NCI-H2029 treated with DMSO at 0.1 percent for 48 hours (cell line): ENCODE measurements at regions not wholly inside any gene's neighbourhood (a gene's known extent, or its start where the extent isn't known, plus 50 kb on each side); places are given as distances from the start of the nearest gene placed in this dataset.
"Not testable (repeated sequence)": the region's sequence is repeated elsewhere in the genome, so short reads cannot be mapped to it uniquely, and the experiment has no call there.

Experiments used
- DNase-seq: peaks from one replicate; lab custom pipeline; 2025; lab: John Stamatoyannopoulos, UW

GRCh38 chr4:151845551-151845950 is 84.7 kb upstream of the GATB start:
- not testable (repeated sequence) for DNase-seq

- no peak for DNase-seq
These were observed 81.7 kb upstream of the GATB start for GRCh38 chr4:151842430-151843079.

GRCh38 chr4:151841107-151841506 is 80.3 kb upstream of the GATB start:
- DNase-seq = no peak

DNA sequence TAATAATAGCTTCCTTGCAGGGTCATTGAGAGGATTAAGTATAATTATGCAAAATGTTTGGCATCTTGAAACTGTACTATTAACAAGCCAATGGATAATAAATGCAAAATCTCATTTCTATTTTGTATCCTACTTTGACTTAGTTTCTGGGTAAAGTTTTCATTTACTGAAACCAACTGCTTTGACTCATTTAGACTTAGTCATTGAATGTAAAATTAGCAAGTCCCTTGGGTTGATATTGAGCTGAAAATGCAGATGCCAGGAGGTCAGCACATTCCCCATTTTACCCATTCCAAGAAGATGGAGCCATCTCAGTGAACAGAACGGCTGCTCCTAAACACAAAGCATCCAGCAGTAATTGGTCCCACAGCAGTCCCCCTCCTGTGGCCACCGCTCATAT is 74.7 kb upstream of the GATB start:
- DNase-seq = no peak

- DNase-seq = no peak
These were observed 72.4 kb upstream of the GATB start for GRCh38 chr4:151833174-151833573.

DNA sequence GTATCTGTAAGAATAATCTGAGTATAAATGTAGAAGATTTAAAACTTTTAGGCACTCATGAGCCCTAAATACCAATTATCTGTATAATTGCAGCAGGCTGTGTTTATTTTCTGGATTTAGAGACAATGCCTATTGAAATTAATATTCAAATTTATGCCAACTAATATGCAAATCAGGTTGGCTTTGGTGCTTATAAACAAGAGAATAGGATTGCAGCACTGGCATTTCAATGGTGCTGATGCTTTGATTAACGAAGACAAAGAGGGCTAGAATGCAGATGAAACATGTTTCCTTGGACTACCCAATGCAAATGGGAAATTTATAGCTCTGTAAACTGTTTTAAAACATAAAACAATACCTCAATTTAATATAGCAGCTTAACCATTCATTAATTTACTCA is 70.7 kb upstream of the GATB start:
- no peak for DNase-seq

- DNase-seq = no peak
These were observed 69.4 kb upstream of the GATB start for GRCh38 chr4:151830168-151830567.

DNA sequence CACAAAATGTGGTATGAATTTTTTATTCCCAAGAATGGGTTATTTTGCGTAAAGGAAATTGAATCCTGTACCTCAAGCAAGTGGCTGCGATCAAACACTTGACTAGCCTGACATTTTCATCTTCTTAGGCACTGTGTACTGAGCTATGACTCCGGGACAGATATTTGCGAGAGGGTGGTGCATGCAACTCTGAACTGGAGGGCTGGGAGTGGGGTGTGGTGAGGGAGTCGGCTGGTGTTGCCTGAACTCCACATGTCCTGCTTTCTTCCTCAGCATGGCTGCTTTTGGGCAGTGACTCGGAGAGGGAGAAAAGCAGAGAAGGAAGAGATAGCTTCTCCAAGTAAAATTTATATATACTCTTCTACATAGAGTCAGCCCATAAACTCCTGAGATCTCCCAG is 68.5 kb upstream of the GATB start:
- DNase-seq = no peak

DNA sequence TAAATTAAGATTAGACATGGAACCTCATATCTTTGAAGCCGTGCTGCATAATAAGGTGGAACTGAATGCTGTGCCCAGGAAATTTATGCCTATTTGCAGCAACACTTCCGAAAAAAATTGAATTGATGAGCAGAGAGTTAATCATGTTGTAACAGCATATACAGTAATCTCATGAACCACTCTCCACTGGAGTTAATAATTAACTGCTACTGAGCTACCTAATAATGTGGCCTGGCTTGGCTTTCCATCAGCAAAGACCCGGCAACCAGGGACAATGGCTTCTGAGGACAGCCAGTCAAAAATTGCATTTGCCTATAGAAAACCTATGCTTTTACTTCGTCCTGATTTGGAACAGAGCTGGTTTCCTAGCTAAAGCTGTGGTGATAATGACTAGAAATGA is 63.8 kb upstream of the GATB start:
- DNase-seq = no peak

DNA sequence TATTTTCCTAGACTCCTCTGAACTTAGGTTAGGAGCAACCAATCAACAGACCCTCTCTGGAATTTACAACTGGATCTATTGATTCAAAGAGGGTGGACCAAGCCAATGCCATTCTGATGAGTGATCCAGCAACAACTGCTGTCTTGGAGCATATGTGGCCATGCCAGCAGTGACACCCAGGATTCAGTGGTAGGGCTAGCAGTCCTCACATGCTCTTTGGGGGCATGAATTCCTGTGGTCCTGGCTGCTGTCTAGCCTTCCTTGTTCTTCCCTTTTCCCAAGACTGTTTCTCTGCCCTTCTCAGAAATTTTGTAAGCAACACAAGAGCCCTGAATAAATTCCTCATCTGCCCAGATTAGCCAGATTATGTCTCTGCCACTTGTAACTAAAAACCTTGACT is 61.5 kb upstream of the GATB start:
- no peak for DNase-seq

DNA sequence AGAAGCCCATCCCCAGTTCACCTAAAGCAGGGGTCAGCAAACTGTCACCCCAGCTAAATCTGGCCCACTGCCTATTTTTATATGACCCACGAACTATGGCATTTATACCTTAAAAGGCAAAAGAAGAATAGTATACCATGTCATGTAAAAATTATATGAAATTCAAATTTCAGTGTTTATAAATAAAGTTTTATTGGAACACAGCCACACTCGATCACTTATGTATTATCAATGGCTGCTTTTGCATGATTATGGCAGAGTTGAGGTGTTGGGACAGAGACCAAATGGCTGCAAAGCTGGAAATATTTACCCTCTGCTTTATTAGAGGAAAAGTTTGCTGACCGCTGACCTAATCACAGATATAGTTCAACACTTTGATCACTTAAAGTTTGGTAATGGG is 59.2 kb upstream of the GATB start:
- DNase-seq = no peak

- DNase-seq = no peak
These were observed 50.6 kb upstream of the GATB start for GRCh38 chr4:151811403-151811802.
